GM21723 (cell line): ENCODE measurements at regions not wholly inside any gene's neighbourhood (a gene's known extent, or its start where the extent isn't known, plus 50 kb on each side); places are given as distances from the start of the nearest gene placed in this dataset.

ENCODE experiments used
- ATAC-seq: cut with Tn5 transposase; IDR thresholded peaks from one replicate; pipeline ENCODE4 v1.9.1; 2021; ENCODE audit warnings: mild to moderate bottlenecking, moderate library complexity; ENCODE audit not compliant: unreplicated experiment

GRCh38 chr5:30103452-30104202 is 1089.9 kb upstream of the CDH6 start:
- no peak for ATAC-seq

GRCh38 chr5:30103052-30103451 is 1090.4 kb upstream of the CDH6 start:
- no peak for ATAC-seq

GRCh38 chr5:30102185-30102584 is 1091.3 kb upstream of the CDH6 start:
- ATAC-seq, result no peak

GRCh38 chr5:30100929-30101328 is 1092.6 kb upstream of the CDH6 start:
- no peak for ATAC-seq

- ATAC-seq, result no peak
Measured at GRCh38 chr5:30100148-30100713, 1093.3 kb upstream of the CDH6 start.

GRCh38 chr5:30099634-30100033 is 1093.9 kb upstream of the CDH6 start:
- no peak for ATAC-seq

GRCh38 chr5:30098940-30099339 is 1094.5 kb upstream of the CDH6 start:
- ATAC-seq, result no peak

GRCh38 chr5:30092548-30092947 is 1100.9 kb upstream of the CDH6 start:
- ATAC-seq, result no peak

GRCh38 chr5:30069441-30070263 is 1123.8 kb upstream of the CDH6 start:
- no peak for ATAC-seq

GRCh38 chr5:30063503-30063902 is 1130.0 kb upstream of the CDH6 start:
- no peak for ATAC-seq

- ATAC-seq, result no peak
Measured at GRCh38 chr5:30051976-30052375, 1141.5 kb upstream of the CDH6 start.

- ATAC-seq, result no peak
Measured at GRCh38 chr5:30050056-30050815, 1143.2 kb upstream of the CDH6 start.

- no peak for ATAC-seq
Measured at GRCh38 chr5:30042677-30043076, 1150.8 kb upstream of the CDH6 start.

GRCh38 chr5:30041831-30042385 is 1151.6 kb upstream of the CDH6 start:
- ATAC-seq, result no peak

GRCh38 chr5:30041291-30041690 is 1152.2 kb upstream of the CDH6 start:
- no peak for ATAC-seq

GRCh38 chr5:30040488-30041118 is 1152.9 kb upstream of the CDH6 start:
- ATAC-seq, result no peak

- no peak for ATAC-seq
Measured at GRCh38 chr5:30039379-30039778, 1154.1 kb upstream of the CDH6 start.

GRCh38 chr5:30034870-30035269 is 1158.6 kb upstream of the CDH6 start:
- no peak for ATAC-seq

GRCh38 chr5:30030101-30030500 is 1163.4 kb upstream of the CDH6 start:
- no peak for ATAC-seq

GRCh38 chr5:30001826-30002225 is 1191.7 kb upstream of the CDH6 start:
- ATAC-seq, result no peak
